Urinary bladder (tissue), 3 donors: ENCODE measurements at regions not wholly inside any gene's neighbourhood (a gene's known extent, or its start where the extent isn't known, plus 50 kb on each side); places are given as distances from the start of the nearest gene placed in this dataset.

Experiments
- DNase-seq: peaks from one replicate; pipeline ENCODE4 v3.0.0-alpha.2; 2015; ENCODE audit errors: extremely low spot score
- H3K27ac ChIP-seq: one replicate; pipeline ENCODE4 v1.5.1; 2013; ENCODE audit warnings: low read depth, mild to moderate bottlenecking, moderate library complexity
- H3K36me3 ChIP-seq: one replicate; pipeline ENCODE4 v1.6.1; 2013; ENCODE audit warnings: mild to moderate bottlenecking, moderate library complexity; ENCODE audit not compliant: insufficient read depth
- H3K4me1 ChIP-seq: one replicate; pipeline ENCODE4 v1.6.1; 2013; ENCODE audit warnings: mild to moderate bottlenecking, moderate library complexity; ENCODE audit not compliant: insufficient read depth
- H3K4me3 ChIP-seq: one replicate; pipeline ENCODE4 v1.5.1; 2013; ENCODE audit warnings: low read depth, low read length
- WGBS: extraction: QIAGEN DNeasy Blood & Tissue Kit; methylation state at CpG from one replicate; pipeline ENCODE4 v1.1.7; 2013; 5-methylcytosine and 5-hydroxymethylcytosine counted together
- donor health status: healthy with polysubstance abuse.
- donor health status: healthy.

DNA sequence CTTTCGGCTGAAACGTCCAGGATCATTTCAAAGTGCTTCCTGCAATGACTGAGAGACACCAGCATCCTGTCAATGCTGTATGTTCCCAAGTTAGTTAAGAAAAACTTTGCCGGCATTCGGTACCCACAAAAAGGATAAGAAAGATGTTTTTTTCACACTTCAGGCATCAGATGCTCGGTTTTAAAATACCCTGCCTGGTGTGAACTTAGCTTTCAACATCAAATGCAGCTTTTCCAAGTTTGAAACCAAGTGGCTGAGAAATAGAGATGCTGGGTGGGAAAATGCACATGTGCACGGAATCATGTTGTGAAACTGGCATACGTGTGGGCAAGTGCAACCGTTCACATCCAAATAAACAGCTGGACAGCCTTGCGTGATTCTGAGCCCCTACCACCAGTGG, 254.9 kb upstream of the IGF1R start:
- Histone ChIP-seq H3K36me3 (no peaks in the 10 kb centered on the region), H3K4me1 (no peaks in the 10 kb centered on the region), H3K4me3 (no peak overlapping the region), H3K27ac (no peak overlapping the region)
- WGBS = 67% methylated on average over 9 of the region's 9 CpGs
- no peak for DNase-seq

- 68% methylated on average over 10 of the region's 10 CpGs for WGBS
Observed at GRCh38 chr15:98394546-98394945, 253.8 kb upstream of the IGF1R start.

DNA sequence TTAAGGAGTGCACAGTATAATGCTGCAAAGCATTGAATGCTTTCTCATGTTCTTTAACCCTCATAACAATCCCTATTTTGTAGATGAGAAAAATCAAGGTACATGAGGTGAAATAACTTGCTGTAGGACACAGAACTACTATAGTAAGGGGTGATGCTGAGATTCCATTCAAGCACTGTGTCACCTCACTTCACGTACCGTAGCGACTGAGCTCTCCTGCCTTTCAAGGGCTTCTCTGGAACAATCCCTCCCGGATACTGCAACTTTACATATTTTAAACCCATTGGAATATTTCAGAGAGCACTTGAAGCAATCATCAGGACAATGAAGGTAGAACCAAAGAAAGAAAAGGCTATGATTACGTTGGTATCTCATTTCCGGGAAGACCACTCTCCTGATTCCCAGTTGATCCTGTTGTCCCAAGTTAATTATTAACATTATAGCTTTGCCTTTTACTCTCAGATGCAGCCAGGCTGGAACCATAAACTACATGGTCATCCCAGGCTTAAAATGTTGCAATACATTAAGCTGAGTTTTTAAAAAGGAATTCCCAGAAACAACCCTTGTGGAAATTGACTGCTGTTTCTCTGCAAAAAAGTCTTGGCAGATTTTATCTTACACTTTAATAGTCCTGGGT, 252.2 kb upstream of the IGF1R start:
- no peaks in the 10 kb centered on the region for H3K36me3 ChIP-seq
- H3K4me3 ChIP-seq = no peak overlapping the region
- no peak for DNase-seq
- no peak overlapping the region for H3K27ac ChIP-seq
- H3K4me1 ChIP-seq = no peaks in the 10 kb centered on the region
- WGBS = 80% methylated on average over 6 of the region's 6 CpGs

More at GRCh38 chr15:98394546-98394945, 253.8 kb upstream of the IGF1R start:
- DNase-seq = no peak
- no peak overlapping the region for H3K27ac ChIP-seq
- no peaks in the 10 kb centered on the region for H3K36me3 ChIP-seq
- H3K4me3 ChIP-seq = no peak overlapping the region
- no peaks in the 10 kb centered on the region for H3K4me1 ChIP-seq

DNA sequence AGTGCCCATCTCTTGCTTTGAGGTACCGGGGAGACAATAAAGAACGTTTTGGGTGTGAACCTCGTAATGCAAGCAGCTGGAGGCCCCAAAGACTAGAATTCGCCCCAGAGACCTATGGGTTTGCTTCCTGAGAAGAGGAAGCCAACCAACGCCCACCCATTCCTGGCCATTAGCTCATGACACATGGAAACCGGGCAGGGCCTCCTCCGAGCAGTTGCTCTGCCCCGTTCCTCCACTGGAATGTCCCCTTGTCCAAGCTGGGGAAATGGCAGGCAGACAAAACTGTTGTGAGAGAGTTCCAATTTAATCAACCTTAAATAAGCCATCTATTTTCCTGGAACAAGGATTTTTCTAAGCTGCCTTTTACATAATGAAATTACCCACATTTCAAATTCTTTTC, 250.9 kb upstream of the IGF1R start:
- no peaks in the 10 kb centered on the region for H3K36me3 ChIP-seq
- 72% methylated on average over 8 of the region's 8 CpGs for WGBS
- DNase-seq = no peak
- H3K4me1 ChIP-seq = no peaks in the 10 kb centered on the region
- H3K4me3 ChIP-seq = no peak overlapping the region
- H3K27ac ChIP-seq = no peak overlapping the region

GRCh38 chr15:98398056-98398455, 250.3 kb upstream of the IGF1R start:
- 77% methylated on average over 4 of the region's 4 CpGs for WGBS
- H3K27ac ChIP-seq = no peak overlapping the region
- H3K4me1 ChIP-seq = no peaks in the 10 kb centered on the region
- H3K4me3 ChIP-seq = no peak overlapping the region
- no peaks in the 10 kb centered on the region for H3K36me3 ChIP-seq
- no peak for DNase-seq

DNA sequence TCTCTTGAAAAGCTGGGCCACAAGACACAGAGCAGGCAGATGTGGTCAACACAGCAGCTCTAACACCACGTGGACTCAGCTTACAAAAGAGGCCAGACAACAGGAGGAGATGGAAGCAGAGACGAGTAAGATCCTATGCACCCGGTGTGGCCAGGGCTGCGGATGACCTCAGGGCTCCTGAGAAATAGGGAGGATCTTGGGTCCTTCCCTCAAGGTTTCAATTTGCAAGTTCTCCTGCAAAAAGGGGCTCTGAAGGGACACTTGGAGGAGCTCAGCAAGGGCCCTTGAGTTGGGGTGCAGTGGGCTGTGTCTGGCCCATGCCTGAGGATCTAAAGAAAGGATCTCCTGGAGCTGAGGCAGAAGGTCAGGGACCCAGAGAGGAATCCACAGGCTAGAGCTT, 249.5 kb upstream of the IGF1R start:
- Histone ChIP-seq H3K27ac (no peak overlapping the region), H3K4me1 (no peaks in the 10 kb centered on the region), H3K36me3 (no peaks in the 10 kb centered on the region), H3K4me3 (no peak overlapping the region)
- 91% methylated on average over 4 of the region's 4 CpGs for WGBS
- DNase-seq = no peak

GRCh38 chr15:98400120-98400519, 248.2 kb upstream of the IGF1R start:
- H3K27ac ChIP-seq = no peak overlapping the region
- WGBS = 85% methylated on average over 2 of the region's 2 CpGs

GRCh38 chr15:98401029-98401428, 247.3 kb upstream of the IGF1R start:
- DNase-seq = no peak
- H3K36me3 ChIP-seq = no peaks in the 10 kb centered on the region
- no peak overlapping the region for H3K27ac ChIP-seq
- no peak overlapping the region for H3K4me3 ChIP-seq
- no peaks in the 10 kb centered on the region for H3K4me1 ChIP-seq
- WGBS = 54% methylated on average over 3 of the region's 3 CpGs

More at GRCh38 chr15:98400120-98400519, 248.2 kb upstream of the IGF1R start:
- no peak for DNase-seq
- Histone ChIP-seq H3K4me1 (no peaks in the 10 kb centered on the region), H3K4me3 (no peak overlapping the region), H3K36me3 (no peaks in the 10 kb centered on the region)

- H3K27ac ChIP-seq = no peak overlapping the region
- H3K36me3 ChIP-seq = no peaks in the 10 kb centered on the region
- WGBS = 77% methylated on average over 3 of the region's 3 CpGs
- no peaks in the 10 kb centered on the region for H3K4me1 ChIP-seq
- H3K4me3 ChIP-seq = no peak overlapping the region
- DNase-seq = no peak
Observed at GRCh38 chr15:98402486-98402885, 245.9 kb upstream of the IGF1R start.

- no peaks in the 10 kb centered on the region for H3K4me1 ChIP-seq
- WGBS = 79% methylated on average over 5 of the region's 5 CpGs
- H3K27ac ChIP-seq = no peak overlapping the region
- no peaks in the 10 kb centered on the region for H3K36me3 ChIP-seq
- DNase-seq = no peak
- no peak overlapping the region for H3K4me3 ChIP-seq
Observed at GRCh38 chr15:98403169-98403568, 245.2 kb upstream of the IGF1R start.

- H3K36me3 ChIP-seq = no peaks in the 10 kb centered on the region
- H3K4me3 ChIP-seq = no peak overlapping the region
- no peaks in the 10 kb centered on the region for H3K4me1 ChIP-seq
- no peak for DNase-seq
- 90% methylated on average over 13 of the region's 13 CpGs for WGBS
- H3K27ac ChIP-seq = no peak overlapping the region
Observed at GRCh38 chr15:98403569-98403968, 244.8 kb upstream of the IGF1R start.

DNA sequence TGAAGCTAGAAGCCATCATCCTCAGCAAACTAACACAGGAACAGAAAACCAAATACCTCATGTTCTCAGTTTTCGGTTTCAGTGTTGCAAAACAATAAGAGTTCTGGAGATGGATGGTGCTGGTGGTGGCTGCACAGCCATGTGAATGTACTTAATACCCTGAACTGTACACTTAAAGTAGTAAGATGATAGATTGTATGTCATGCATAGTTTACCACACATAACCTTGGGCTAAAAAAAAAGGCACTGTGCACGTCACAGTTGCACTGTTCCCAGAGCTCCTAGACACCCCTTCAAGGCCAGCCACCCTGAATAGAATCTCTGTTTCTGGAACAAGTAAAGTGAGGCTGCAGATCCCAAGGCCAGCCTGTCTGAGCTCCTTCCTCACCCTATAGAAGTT, 243.3 kb upstream of the IGF1R start:
- Histone ChIP-seq H3K36me3 (no peaks in the 10 kb centered on the region), H3K27ac (no peak overlapping the region), H3K4me3 (no peak overlapping the region), H3K4me1 (no peaks in the 10 kb centered on the region)
- WGBS = 59% methylated on average over 2 of the region's 2 CpGs
- DNase-seq = no peak

- Histone ChIP-seq H3K4me1 (no peaks in the 10 kb centered on the region), H3K27ac (no peak overlapping the region), H3K36me3 (no peaks in the 10 kb centered on the region), H3K4me3 (no peak overlapping the region)
- WGBS = 86% methylated on average over 9 of the region's 9 CpGs
- no peak for DNase-seq
Observed at GRCh38 chr15:98408231-98408630, 240.1 kb upstream of the IGF1R start.

GRCh38 chr15:98410328-98410727, 238.0 kb upstream of the IGF1R start:
- Histone ChIP-seq H3K4me1 (no peaks in the 10 kb centered on the region), H3K4me3 (no peak overlapping the region), H3K36me3 (no peaks in the 10 kb centered on the region), H3K27ac (no peak overlapping the region)
- DNase-seq = no peak
- 92% methylated on average over 2 of the region's 2 CpGs for WGBS

DNA sequence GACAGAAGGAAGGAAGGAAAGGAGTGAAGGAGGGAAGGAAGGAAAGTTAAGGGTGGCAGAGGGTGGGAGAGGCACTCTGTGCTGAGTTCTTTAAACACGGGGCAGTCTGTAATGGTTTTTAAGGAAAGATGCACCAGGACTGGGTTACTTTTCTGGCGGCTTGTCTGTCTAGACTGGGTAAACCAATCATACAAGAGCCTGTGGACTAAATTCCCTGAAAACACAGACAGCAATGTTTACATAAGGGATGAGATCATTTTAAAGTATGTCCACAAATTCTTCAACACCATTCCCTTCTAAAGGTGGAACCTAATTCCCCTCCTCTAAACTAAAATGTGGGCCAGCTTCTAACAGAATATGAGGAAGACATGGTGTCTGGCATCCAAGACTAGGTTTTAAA, 235.5 kb upstream of the IGF1R start:
- Histone ChIP-seq H3K36me3 (no peaks in the 10 kb centered on the region), H3K4me1 (no peaks in the 10 kb centered on the region), H3K4me3 (no peak overlapping the region), H3K27ac (no peak overlapping the region)
- DNase-seq = no peak
- 70% methylated on average over 2 of the region's 2 CpGs for WGBS
